ENCODE measurements at regions not wholly inside any gene's neighbourhood (a gene's known extent, or its start where the extent isn't known, plus 50 kb on each side); places are given as distances from the start of the nearest gene placed in this dataset.

GRCh38 chr13:65535370-65535769, 1694.8 kb downstream of the PCDH9 start:
- TF ChIP-seq GATA2 (IDR thresholded peaks at IDR 0.05; ENCODE audit: low read depth, low read length): no peak
- no peak for TF ChIP-seq GATA3 (IDR thresholded peaks at IDR 0.05; ENCODE audit: low read depth, low read length)
